ENCODE measurements at regions not wholly inside any gene's neighbourhood (a gene's known extent, or its start where the extent isn't known, plus 50 kb on each side); places are given as distances from the start of the nearest gene placed in this dataset.

DNA sequence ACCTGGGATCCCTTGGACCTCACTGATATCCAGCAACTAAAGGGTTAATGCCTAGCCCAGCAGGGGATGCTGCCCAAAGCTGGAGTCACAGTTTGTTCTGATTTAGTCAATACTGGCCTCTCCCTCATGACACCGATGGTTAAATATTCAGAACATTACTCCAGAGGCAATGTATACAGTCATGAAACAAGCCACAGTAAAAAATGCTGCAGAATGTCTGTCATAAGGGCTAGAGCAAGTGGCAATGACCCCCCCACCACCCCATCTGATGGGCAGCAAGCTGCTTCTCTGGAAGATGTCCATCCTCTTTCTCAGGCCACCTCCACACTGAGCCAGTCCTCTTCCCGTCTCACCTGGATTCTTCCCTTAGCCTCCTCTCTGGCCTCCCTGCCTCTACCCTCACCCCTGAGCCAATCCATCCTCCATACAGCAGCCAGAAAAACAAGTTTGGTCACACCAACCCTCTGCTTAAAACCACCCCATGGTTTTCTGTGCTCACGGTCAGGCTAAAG is 99.0 kb upstream of the KCNG1 start:
- no peak for FAIRE-seq

DNA sequence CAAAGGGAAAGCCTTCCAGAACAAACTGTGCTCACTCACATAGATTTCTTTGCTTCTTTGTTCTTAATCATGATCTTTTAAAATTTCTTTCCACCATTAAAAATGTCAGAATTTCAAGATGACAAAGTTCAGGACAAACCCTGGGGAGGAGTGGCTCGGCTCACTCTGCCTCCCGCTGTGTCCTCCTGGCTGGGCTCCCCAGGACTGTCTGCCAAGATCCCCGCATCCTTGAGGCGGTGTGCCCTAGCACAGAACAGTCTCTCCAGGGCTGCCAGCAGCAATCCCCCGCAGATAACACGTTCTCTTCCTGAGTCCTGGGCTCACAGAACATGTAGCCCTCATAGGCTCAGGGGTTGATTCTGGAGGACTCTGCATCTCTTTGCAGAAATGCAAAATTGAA is 98.4 kb upstream of the KCNG1 start:
- no peak for FAIRE-seq

- no peak for FAIRE-seq
Measured at GRCh38 chr20:51120868-51121267, 98.0 kb upstream of the KCNG1 start.

- FAIRE-seq = no peak
Measured at GRCh38 chr20:51120438-51120837, 97.5 kb upstream of the KCNG1 start.

- FAIRE-seq = no peak
Measured at GRCh38 chr20:51119914-51120313, 97.0 kb upstream of the KCNG1 start.

- FAIRE-seq = no peak
Measured at GRCh38 chr20:51118985-51119527, 96.1 kb upstream of the KCNG1 start.

- FAIRE-seq = no peak
Measured at GRCh38 chr20:51118216-51118615, 95.3 kb upstream of the KCNG1 start.

GRCh38 chr20:51116765-51117686 is 94.1 kb upstream of the KCNG1 start:
- FAIRE-seq = no peak

DNA sequence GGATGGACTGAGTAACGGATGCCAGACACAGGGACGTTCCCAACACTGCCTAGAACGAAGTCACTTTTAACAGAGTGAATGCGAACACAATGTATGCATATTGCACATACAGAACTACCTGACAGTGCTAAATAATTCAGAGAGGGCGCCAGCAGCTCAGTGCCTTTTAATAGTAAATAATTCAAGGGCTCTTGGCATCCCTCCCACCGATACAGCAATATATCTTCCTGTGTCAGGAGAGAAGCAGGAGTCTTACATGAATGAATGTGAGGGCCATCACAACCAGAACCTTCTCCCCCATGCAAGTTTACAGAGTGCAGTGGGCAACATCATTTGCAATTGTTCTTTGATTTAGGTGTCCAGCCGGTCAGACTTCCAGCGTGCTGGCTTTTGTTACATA is 88.4 kb upstream of the KCNG1 start:
- no peak for FAIRE-seq

DNA sequence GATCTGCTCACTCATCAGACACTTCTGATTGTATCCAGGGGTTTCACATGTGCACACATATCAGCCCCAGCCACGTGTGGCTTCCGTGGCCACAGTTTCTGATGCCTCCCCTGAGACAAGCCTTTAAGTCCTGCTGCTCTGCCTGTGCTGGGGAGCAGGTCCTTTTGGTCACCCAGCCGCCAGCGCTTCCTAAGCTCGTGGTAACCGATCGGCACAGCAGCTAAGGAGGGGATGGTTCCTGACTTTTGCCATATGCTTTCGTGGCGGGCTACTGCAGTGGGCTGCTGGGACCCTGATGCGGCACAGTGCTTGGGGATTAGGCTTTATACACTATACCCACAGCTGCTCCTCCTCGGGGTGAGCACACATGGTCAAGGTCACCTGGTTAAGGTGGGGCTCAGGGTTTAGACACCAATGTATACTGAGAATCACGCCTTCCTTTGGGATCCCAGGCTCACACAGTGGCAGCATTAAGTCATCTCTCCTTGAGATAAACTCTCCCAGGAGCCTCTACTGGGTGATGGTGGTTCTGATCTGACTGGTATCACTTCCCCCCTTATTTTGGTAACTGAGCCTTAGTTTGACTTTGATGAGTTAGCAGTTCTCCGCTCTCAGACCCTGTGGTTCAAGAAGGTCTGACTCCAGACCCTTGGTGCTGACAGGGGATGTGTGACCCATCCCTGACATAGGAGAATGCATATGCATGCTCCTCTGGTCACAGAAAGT is 85.9 kb upstream of the KCNG1 start:
- FAIRE-seq = no peak

DNA sequence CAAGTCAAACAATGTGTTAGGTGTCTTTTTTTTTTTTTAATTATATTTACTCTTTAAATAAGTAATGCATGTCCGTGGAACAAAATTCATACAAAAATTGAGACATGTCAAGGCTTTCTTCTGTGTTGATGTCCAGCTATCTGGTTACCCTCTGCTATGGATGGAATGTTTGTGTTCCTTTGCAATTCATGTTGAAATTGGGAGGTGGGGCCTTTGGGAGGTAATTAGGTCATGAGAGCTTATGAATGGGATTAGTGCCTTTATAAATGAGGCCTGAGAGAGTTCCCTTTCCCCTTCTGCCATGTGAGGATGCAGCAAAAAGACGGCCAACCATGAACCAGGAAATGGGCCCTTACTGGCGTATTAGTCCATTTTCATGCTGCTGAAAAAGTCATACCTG is 83.1 kb upstream of the KCNG1 start:
- FAIRE-seq = no peak

- FAIRE-seq = no peak
Measured at GRCh38 chr20:51104960-51105920, 82.3 kb upstream of the KCNG1 start.

DNA sequence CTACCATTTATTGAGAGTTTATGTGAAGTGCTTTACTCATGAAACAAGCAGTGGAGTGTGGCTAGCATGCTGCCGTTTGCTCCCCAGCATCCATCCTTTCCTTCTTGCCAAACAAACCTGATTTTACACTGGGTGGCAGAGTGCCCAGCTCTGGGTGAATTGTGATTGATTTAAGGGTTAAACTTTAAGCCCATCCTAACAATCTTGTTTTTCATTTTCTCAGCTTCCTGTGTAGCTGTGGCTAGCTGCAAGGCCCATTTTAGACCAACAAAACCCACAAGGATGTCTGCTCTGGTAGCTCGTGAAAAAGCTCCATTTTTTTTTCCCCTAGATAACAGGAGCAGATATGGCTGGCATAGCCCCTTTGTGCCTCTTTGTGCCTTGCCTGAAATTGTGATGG is 77.7 kb upstream of the KCNG1 start:
- no peak for FAIRE-seq

- no peak for FAIRE-seq
Measured at GRCh38 chr20:51098284-51098810, 75.4 kb upstream of the KCNG1 start.

- no peak for FAIRE-seq
Measured at GRCh38 chr20:51097351-51098120, 74.6 kb upstream of the KCNG1 start.

GRCh38 chr20:51096582-51097267 is 73.8 kb upstream of the KCNG1 start:
- FAIRE-seq = no peak

DNA sequence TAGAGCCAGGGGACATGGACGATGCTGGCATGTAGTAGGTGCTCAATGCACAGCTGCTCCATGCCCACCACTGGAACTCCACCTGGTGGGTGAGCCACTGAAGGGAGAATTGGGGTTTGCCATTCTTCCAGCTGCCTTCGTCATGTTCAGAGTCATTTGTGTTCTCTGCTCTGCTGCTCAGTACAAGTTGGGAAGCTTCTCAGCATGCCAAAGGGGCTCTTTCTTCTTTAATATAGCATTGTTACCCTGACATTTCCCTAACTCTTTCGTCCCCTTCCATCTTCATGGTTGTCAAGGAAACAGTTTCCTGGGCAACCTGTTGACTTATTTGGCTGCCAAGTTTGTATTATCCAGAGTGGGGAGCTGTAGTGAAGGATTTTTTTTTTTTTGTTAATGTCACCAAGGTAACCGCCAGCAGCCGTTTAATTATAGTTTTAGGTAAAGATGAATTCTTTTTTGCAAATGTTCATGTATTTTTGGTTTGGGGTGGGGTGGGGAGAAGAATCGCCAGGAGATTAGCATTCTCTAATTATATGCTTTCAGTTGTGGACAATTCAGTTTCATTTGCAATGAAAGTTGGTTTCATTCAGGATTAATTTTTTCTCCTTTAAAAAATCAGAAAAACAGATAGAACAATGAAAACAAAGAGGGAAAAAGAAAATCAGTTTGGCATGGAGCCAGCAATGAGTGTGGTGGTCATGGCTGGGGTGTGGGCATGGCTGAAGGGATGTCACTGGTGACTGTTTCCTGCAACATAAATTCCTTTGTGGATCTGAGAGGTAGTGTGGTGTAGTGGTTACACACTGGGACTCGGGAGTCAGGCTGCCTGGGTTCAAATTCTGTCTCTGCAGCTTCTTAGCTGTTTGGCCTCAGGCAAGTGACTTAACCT is 73.0 kb upstream of the KCNG1 start:
- no peak for FAIRE-seq

DNA sequence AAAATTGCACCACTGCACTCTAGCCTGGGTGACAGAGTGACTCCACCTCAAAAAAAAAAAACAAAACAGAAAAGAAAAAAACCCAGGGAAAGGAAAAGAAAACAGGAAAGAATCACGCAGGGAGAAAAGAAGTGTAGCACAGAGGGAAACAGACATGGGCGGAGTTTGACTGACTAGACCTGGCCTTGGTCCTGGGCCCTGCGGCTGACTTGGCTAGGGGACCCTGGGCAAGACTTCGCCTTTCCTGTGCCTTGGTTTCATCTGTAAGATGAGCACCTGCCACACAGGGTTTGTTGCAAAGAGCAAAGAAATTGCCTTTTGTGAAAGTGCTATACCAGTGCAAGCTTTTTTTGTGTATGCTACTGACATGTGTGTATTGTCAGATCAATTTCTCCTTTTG is 71.3 kb upstream of the KCNG1 start:
- no peak for FAIRE-seq

DNA sequence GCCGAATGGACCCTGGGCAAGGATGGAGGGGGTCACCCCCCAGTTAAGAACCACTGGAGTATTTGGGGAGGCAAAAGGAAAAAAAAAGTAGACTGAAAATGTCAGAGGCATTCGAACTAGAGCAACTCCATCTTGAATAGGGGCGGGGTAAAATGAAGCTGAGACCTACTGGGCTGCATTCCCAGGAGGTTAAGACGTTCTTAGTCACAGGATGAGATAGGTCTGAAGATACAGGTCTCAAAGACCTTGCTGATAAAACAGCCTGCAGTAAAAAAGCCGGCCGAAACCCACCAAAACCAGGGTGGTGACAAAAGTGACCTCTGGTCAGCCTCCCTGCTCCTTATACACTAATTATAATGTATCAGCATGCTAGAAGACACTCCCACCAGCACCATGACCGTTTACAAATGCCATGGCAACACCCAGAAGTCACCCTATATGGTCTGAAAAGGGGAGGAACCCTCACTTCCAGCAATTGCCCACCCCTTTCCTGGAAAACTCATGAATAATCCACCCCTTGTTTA is 70.4 kb upstream of the KCNG1 start:
- FAIRE-seq = no peak

- no peak for FAIRE-seq
Measured at GRCh38 chr20:51092338-51092737, 69.4 kb upstream of the KCNG1 start.
